Activated CD8-positive, alpha-beta T cell treated with anti-CD3 and anti-CD28 coated beads for 36 hours (primary cell): ENCODE measurements at regions not wholly inside any gene's neighbourhood (a gene's known extent, or its start where the extent isn't known, plus 50 kb on each side); places are given as distances from the start of the nearest gene placed in this dataset.
"Not testable (repeated sequence)": the region's sequence is repeated elsewhere in the genome, so short reads cannot be mapped to it uniquely, and the experiment has no call there.

ENCODE experiments used
- ATAC-seq: fragments of 200-7000 bp; cut with Tn5 transposase; one replicate; pipeline ENCODE4 v1.10.0; 2021; ENCODE audit warnings: mild to moderate bottlenecking, moderate library complexity
- CTCF ChIA-PET: fragments of 350-600 bp; sonication (Branson Sonifier 250); formaldehyde crosslinking; loops from one replicate; lab custom pipeline; 2021; ENCODE audit warnings: antibody characterized with exemption; lab: Charles Lee
- POLR2A ChIA-PET: fragments of 350-600 bp; sonication (Branson Sonifier 250); formaldehyde crosslinking; loops from one replicate; lab custom pipeline; 2021; ENCODE audit warnings: antibody characterized with exemption; lab: Charles Lee
- DNase-seq: peaks from one replicate; pipeline ENCODE4 v3.0.0-alpha.2; 2020
- H3K27ac Mint-ChIP-seq: one replicate; pipeline ENCODE4 v1.8.0; 2021; ENCODE audit warnings: mild to moderate bottlenecking, mixed read lengths
- H3K27me3 Mint-ChIP-seq: one replicate; pipeline ENCODE4 v1.8.0; 2021; ENCODE audit warnings: mixed read lengths
- H3K36me3 Mint-ChIP-seq: one replicate; pipeline ENCODE4 v1.8.0; 2021; ENCODE audit warnings: low read depth, mixed read lengths
- H3K4me1 Mint-ChIP-seq: one replicate; pipeline ENCODE4 v1.8.0; 2021; ENCODE audit warnings: low read depth, mixed read lengths
- H3K4me3 Mint-ChIP-seq: one replicate; pipeline ENCODE4 v1.8.0; 2021; ENCODE audit warnings: mild to moderate bottlenecking, moderate library complexity, mixed read lengths
- H3K9me3 Mint-ChIP-seq: one replicate; pipeline ENCODE4 v1.8.0; 2021; ENCODE audit warnings: mixed read lengths
- intact Hi-C: fragments of 100-400 bp; cut with micrococcal nuclease; formaldehyde crosslinking; loops from one replicate; pipeline ENCODE4 v1.10.0; 2022
- TF ChIP-seq, protein P1 (sequence below): fragments of 200-600 bp; IDR thresholded peaks from one replicate; pipeline ENCODE4 v1.8.0; 2022; ENCODE audit warnings: antibody characterized with exemption, mild to moderate bottlenecking

DNA sequence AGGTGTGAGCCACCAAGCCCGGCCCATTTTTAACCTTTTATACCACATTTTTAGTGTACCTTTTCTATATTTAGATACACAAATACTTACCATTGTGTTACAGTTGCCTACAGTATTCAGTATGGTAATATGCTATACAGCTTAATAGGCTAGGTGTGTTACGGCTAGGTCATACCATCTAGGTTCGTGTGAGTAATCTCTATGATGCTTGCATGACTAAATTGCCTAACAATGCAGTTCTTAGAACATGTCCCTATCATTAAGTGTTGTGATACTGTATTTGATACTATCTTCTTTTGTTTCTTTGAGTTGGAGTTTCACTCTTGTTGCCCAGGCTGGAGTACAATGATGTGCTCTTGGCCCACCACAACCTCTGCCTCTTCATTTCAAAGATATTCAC is 387.7 kb upstream of the SASH1 start:
- ATAC-seq, result no peak
- DNase-seq, result no peak
- intact Hi-C loops, result no loop called here
- TF ChIP-seq, protein P1, sequence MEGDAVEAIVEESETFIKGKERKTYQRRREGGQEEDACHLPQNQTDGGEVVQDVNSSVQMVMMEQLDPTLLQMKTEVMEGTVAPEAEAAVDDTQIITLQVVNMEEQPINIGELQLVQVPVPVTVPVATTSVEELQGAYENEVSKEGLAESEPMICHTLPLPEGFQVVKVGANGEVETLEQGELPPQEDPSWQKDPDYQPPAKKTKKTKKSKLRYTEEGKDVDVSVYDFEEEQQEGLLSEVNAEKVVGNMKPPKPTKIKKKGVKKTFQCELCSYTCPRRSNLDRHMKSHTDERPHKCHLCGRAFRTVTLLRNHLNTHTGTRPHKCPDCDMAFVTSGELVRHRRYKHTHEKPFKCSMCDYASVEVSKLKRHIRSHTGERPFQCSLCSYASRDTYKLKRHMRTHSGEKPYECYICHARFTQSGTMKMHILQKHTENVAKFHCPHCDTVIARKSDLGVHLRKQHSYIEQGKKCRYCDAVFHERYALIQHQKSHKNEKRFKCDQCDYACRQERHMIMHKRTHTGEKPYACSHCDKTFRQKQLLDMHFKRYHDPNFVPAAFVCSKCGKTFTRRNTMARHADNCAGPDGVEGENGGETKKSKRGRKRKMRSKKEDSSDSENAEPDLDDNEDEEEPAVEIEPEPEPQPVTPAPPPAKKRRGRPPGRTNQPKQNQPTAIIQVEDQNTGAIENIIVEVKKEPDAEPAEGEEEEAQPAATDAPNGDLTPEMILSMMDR, result no peak
- no peaks in the 10 kb centered on the region for H3K36me3 Mint-ChIP-seq
- no peak overlapping the region for H3K27ac Mint-ChIP-seq
- ChIA-PET CTCF (no interaction called here), POLR2A (no interaction called here)
- no peaks in the 10 kb centered on the region for H3K9me3 Mint-ChIP-seq
- H3K27me3 Mint-ChIP-seq, result no peaks in the 10 kb centered on the region
- no peaks in the 10 kb centered on the region for H3K4me1 Mint-ChIP-seq
- no peak overlapping the region for H3K4me3 Mint-ChIP-seq

- Mint-ChIP-seq H3K36me3 (no peaks in the 10 kb centered on the region), H3K4me3 (no peak overlapping the region), H3K4me1 (no peaks in the 10 kb centered on the region), H3K9me3 (no peaks in the 10 kb centered on the region), H3K27me3 (no peaks in the 10 kb centered on the region), H3K27ac (no peak overlapping the region)
- no peak for ATAC-seq
- no peak for DNase-seq
- intact Hi-C loops, result no loop called here
- TF ChIP-seq, protein P1, result no peak
- CTCF ChIA-PET, result no interaction called here
- POLR2A ChIA-PET, result no interaction called here
These were observed 384.0 kb upstream of the SASH1 start for GRCh38 chr6:147958683-147959082.

DNA sequence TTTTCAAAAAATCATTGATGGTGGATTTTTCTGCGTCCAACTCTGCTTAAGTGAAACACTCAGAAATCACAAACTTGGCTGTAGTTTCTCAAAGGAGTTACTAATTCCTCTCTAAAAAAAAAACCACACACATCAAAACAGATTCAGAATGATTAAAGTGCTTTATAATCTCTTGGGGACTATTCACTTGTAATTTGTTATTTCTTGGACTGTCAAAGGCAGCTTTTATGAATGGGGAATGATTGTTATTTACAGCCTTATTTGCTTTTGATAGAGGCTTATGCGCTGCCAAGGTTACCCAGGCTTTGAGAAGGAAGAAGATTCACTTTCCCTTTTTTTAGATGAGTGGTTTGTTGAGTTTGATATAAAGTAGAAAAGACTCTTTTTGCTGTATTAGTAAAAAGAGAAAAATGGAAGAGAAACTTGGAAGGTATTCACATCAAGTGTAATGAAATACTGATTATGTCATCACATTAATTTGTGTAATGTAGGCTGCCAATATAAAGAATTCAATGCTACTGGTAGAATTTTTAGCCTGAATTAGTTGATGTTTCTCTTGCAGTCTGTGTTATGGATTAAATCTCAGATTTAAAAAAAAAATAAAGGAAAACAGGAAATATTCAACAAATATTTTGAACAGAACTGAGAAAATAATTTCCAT is 381.0 kb upstream of the SASH1 start:
- no peak overlapping the region for H3K4me3 Mint-ChIP-seq
- no peaks in the 10 kb centered on the region for H3K4me1 Mint-ChIP-seq
- POLR2A ChIA-PET, result no interaction called here
- no peaks in the 10 kb centered on the region for H3K36me3 Mint-ChIP-seq
- no peak overlapping the region for H3K27ac Mint-ChIP-seq
- TF ChIP-seq, protein P1, result no peak
- intact Hi-C loops, result no loop called here
- ATAC-seq (no peak), DNase-seq (no peak)
- H3K9me3 Mint-ChIP-seq, result peaks cover 5% of the 10 kb centered on the region
- CTCF ChIA-PET, result no interaction called here
- H3K27me3 Mint-ChIP-seq, result no peaks in the 10 kb centered on the region

DNA sequence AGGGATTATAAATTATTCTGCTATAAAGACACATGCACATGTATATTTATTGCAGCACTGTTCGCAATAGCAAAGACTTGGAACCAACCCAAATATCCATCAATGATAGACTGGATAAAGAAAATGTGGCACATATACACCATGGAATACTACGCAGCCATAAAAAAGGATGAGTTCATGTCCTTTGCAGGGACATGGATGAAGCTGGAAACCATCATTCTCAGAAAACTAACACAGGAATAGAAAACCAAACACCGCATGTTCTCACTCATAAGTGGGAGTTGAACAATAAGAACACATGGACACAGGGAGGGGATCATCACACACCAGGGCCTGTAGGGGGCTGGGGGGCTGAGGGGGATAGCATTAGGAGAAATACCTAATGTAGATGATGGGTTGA is 377.2 kb upstream of the SASH1 start:
- H3K9me3 Mint-ChIP-seq, H3K36me3 Mint-ChIP-seq, H3K27me3 Mint-ChIP-seq, H3K4me1 Mint-ChIP-seq, DNase-seq, H3K27ac Mint-ChIP-seq, ATAC-seq, intact Hi-C loops, POLR2A ChIA-PET, CTCF ChIA-PET, H3K4me3 Mint-ChIP-seq: not testable (repeated sequence)

- TF ChIP-seq, protein P1, result no peak
- DNase-seq (no peak), ATAC-seq (no peak)
- Mint-ChIP-seq H3K27ac (no peak overlapping the region), H3K9me3 (peaks cover 2% of the 10 kb centered on the region), H3K4me3 (no peak overlapping the region), H3K36me3 (no peaks in the 10 kb centered on the region), H3K27me3 (no peaks in the 10 kb centered on the region), H3K4me1 (no peaks in the 10 kb centered on the region)
- intact Hi-C loops, result no loop called here
- CTCF ChIA-PET, result interaction anchor here (1.1 to 1.7 kb wide), 3 partner anchors 17 to 1112 kb away, joined by 3 to 5 read pairs (median 3); no protein-coding TSS in a partner anchor
- POLR2A ChIA-PET, result no interaction called here
These were observed 371.7 kb upstream of the SASH1 start for GRCh38 chr6:147970970-147971369.
